ENCODE measurements at regions not wholly inside any gene's neighbourhood (a gene's known extent, or its start where the extent isn't known, plus 50 kb on each side); places are given as distances from the start of the nearest gene placed in this dataset.
"Not testable (repeated sequence)": the region's sequence is repeated elsewhere in the genome, so short reads cannot be mapped to it uniquely, and the experiment has no call there.

DNA sequence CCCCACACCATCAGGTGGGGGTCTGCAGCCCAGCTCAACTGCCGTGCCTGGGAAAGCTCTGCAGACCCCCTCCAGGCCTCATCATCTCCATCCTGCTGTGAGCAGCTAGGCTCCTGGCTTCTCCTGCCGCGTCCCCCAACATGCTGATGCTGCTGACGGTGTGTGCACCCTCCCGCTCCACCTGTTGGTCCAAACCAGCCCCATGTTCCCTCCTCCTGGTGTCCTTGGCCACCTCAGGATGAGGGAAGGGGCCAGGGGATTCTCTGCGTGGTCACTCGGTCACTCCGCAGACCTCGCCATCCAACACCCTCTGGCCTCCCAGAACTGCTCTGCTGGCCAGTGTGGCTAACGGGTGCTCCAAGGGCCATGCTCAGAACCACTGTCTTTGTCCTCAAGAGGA is 368.6 kb downstream of the FOXL1 start:
- FAIRE-seq (no peak), DNase-seq (ENCODE audit: insufficient read length) (no peak)
- no peak for TF ChIP-seq POLR2AphosphoS5 (IDR thresholded peaks at IDR 0.05; ENCODE audit: low read depth, low read length)
- TF ChIP-seq TAF1 (IDR thresholded peaks at IDR 0.05; ENCODE audit: borderline replicate concordance, low read depth, low read length) = no peak
- no peak for TF ChIP-seq POLR2A (IDR thresholded peaks at IDR 0.05; ENCODE audit: low read depth, low read length)

DNA sequence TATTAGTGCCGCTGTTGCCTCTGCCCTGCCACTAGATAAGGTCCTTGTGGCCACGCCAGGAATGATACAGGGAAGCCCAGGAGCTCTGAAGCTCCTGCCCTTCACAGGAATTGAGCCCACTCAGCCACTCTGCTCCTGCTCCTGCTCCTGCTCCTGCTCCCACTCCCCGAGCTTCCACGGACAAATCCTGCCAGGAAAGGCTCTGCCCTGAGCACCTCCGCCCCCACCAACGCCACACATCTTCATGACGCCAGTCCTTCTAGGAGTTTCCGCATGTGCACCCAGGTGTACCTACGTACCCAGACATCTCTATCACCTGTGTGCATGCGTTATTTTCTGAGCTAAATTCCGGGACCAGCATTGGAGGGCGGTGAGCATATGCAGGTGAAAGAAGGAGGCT is 369.1 kb downstream of the C16orf95 start:
- FAIRE-seq = no peak
- no peak for TF ChIP-seq TAF1 (IDR thresholded peaks at IDR 0.05; ENCODE audit: borderline replicate concordance, low read depth, low read length)
- no peak for TF ChIP-seq POLR2AphosphoS5 (IDR thresholded peaks at IDR 0.05; ENCODE audit: low read depth, low read length)
- no peak for TF ChIP-seq POLR2A (IDR thresholded peaks at IDR 0.05; ENCODE audit: low read depth, low read length)
- no peak for DNase-seq (ENCODE audit: insufficient read length)

DNA sequence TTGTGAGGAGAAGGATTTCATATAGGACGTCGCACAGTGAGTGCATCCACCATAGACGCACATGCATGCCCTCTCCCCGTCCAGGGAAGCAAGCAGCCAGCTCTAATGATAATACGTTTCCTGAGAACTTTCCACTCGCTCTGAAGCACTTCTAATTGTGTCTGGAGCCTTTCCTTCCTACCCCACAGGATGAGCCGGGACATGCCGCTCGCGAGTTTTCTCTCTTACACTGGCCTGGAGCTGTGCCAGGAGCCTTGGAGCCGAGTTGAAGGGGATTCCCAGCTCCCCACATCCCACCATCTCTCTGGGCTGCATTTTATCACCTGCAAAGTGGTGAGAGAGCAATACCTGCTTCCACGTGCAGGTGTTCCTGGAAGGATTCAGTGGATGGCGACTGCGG is 368.1 kb downstream of the C16orf95 start:
- TF ChIP-seq POLR2A (IDR thresholded peaks at IDR 0.05; ENCODE audit: low read depth, low read length) (no peak), POLR2AphosphoS5 (IDR thresholded peaks at IDR 0.05; ENCODE audit: low read depth, low read length) (no peak), TAF1 (IDR thresholded peaks at IDR 0.05; ENCODE audit: borderline replicate concordance, low read depth, low read length) (no peak)
- no peak for FAIRE-seq
- no peak for DNase-seq (ENCODE audit: insufficient read length)

DNA sequence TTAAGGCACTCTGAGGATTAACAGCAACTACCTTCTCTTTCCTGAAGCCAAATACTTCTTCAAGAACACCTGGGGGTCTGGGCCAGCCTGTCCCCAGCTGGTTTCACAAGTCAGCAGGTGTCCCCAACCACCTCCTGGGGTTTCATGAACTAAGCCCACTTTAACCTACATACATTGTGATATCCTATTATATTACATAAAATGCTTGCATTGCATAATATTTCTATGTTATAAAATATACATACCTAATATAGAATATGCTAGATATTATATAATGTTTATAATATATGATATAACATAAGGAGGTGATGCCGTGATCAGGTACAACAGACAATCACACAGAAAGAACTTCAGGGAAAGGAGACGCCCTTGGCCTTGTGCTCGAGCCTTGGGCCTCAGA is 367.6 kb downstream of the C16orf95 start:
- TF ChIP-seq POLR2A (IDR thresholded peaks at IDR 0.05; ENCODE audit: low read depth, low read length) (no peak), POLR2AphosphoS5 (IDR thresholded peaks at IDR 0.05; ENCODE audit: low read depth, low read length) (no peak), TAF1 (IDR thresholded peaks at IDR 0.05; ENCODE audit: borderline replicate concordance, low read depth, low read length) (no peak)
- DNase-seq (ENCODE audit: insufficient read length) (no peak), FAIRE-seq (no peak)

DNA sequence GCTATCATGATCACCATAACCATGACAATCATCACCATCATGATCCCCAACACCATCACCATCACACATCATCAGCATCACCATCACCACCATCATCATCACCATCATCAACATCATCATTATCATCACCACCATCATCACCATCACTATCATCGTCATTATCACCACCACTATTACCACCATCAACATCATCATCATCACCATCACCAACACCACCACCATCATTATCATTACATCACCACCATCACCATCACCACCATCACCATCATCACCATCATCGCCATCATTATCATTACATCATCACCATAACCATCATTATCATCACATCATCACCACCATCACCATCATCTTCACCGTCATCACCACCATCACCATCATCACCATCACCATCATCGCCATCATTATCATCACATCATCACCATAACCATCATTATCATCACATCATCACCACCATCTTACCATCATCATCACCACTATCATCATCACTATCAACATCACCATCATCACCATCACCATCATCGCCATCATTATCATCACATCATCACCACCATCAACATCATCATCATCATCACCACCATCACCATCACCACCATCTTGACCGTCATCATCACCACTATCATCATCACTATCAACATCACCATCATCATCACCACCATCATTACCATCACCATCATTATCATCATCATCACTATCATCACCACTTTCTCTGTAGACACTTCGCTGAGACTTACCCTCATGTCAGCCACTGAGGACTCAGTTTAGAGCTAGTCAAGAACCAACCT is 366.0 kb downstream of the C16orf95 start:
- FAIRE-seq = peak; percentile 62

DNA sequence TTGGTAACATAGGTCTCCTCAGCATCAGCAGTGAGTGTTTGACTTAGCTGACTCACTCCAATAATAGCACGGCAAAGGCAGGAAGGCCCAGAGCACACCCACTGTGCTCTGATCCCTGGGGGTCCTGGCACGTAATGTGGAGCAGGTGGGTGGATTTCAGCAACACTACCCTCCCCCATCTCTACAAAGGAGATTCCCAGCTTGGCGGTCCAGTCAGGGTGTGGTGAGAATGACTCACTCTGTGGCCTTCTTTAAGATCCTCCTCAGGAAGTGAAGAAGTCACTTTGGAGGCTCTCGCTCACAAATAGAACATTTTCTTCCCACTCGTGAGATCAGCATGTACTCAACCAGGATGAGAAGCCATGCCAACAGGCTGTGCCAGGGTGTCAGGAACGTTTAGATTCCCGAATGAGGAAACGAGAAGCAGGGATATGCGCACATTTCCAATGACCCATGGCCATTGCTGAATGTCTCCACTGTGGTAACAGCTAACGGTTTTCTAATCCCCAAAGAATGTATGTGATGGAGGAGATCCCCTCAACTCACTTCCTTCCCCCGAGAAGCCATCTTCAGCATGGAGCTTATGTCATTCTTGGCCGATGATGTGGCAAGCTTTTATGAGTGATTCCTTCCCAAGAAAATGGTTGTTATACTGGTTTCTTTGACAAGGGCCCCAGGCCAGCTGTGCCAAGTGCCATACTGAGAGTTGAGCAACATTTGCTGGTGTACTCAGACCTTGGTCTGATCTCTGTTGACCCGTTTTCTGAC is 365.2 kb downstream of the C16orf95 start:
- DNase-seq (ENCODE audit: insufficient read length) = no peak
- FAIRE-seq = no peak
- no peak for TF ChIP-seq TAF1 (IDR thresholded peaks at IDR 0.05; ENCODE audit: borderline replicate concordance, low read depth, low read length)
- no peak for TF ChIP-seq POLR2AphosphoS5 (IDR thresholded peaks at IDR 0.05; ENCODE audit: low read depth, low read length)
- TF ChIP-seq POLR2A (IDR thresholded peaks at IDR 0.05; ENCODE audit: low read depth, low read length) = no peak

More for the DNA sequence above, 366.0 kb downstream of the C16orf95 start:
- TF ChIP-seq TAF1 (IDR thresholded peaks at IDR 0.05; ENCODE audit: borderline replicate concordance, low read depth, low read length) = no peak
- no peak for TF ChIP-seq POLR2AphosphoS5 (IDR thresholded peaks at IDR 0.05; ENCODE audit: low read depth, low read length)
- no peak for TF ChIP-seq POLR2A (IDR thresholded peaks at IDR 0.05; ENCODE audit: low read depth, low read length)
- no peak for DNase-seq (ENCODE audit: insufficient read length)

DNA sequence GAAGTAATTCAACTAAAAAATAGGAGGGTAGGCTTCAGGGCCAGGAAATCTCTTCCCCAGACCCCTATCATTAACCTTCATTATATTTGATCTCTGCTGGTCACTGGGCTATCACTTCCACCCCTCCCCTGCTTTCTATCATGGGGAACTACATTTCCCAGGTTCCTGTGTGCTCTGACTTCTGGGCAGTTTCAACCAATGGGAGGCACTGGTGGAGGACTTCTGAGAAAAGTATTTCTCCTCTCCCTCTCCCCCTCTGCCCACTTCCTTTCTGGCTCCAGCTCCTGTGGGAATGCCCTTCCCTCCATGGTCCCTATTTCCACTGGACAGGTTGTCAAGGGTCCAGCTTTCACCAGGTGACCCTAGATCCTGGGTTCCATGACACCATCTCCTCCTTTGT is 364.4 kb downstream of the C16orf95 start:
- no peak for FAIRE-seq
- TF ChIP-seq POLR2AphosphoS5 (IDR thresholded peaks at IDR 0.05; ENCODE audit: low read depth, low read length) (no peak), POLR2A (IDR thresholded peaks at IDR 0.05; ENCODE audit: low read depth, low read length) (no peak), TAF1 (IDR thresholded peaks at IDR 0.05; ENCODE audit: borderline replicate concordance, low read depth, low read length) (no peak)
- DNase-seq (ENCODE audit: insufficient read length) = no peak

DNA sequence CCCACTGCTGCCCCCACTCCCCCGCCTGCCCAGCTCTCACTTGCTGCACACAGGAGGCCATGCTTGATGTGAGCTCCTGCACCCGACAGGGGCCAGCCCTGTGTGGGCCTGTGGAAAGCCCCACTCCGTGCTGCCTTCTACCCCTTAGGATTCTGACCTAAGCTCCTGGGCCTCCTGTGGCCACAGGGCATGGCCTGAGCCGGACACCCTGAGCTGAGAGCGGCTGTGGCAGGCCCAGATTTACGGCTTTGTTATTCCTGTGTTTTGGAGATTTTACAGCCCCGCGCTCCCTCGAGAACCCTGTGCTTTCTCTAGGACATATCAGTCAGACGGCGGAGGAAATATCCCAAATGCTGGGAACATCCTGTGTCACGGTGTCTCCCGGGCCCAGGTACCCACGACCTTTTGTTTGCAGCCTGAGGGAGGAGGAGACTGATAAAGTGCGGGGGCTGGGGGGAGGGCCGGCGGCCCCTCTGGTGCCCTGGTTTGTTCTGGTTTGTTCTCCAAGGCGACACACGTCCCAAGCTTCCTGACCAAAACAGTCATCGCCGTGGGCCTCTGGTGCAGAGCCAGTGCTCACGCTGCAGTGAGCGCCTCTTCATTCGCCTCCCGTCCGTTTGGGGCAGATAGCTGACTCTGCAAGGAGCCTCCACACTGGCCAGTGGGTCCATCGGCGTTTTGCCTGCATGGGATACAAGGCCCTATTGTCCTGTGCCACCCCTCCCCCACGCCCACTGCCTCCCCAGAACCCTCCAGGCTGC is 363.4 kb downstream of the C16orf95 start:
- DNase-seq (ENCODE audit: insufficient read length) (no peak), FAIRE-seq (no peak)
- TF ChIP-seq POLR2AphosphoS5 (IDR thresholded peaks at IDR 0.05; ENCODE audit: low read depth, low read length) (no peak), TAF1 (IDR thresholded peaks at IDR 0.05; ENCODE audit: borderline replicate concordance, low read depth, low read length) (no peak), POLR2A (IDR thresholded peaks at IDR 0.05; ENCODE audit: low read depth, low read length) (no peak)

DNA sequence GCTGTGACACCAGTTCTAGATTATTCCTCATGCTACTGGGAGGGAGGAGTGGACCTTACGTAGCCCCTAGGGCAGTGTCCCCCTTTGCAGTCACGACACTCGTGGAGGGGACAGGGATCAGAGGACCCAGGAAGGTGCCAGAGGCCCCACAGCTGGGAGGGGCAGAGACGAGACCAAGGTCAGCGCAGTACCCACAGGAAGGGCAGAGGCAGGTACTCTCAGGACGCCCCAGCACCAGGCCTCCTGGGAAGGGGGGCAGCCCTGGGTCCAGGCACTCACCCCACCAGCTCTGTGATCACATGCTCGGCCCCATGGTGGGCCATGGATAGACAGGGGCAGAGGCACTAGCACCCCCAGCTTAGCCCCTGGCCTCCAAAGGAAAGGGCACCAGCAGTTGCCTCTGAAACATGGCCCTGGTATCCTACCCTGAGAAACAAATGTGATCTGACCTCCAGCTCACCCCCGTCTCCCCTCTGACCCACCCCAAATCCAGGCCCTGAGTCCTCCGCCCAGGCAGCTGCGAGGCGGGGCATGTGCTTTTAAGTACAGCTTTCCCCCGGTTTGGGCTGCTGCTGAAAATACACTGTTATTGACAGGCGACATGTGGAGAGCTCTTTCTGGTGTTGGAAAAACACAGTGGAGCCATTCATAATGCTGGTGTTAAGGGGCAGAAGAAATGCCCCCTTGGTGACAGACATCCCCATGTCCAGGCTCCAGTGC is 361.9 kb downstream of the C16orf95 start:
- no peak for FAIRE-seq

DNA sequence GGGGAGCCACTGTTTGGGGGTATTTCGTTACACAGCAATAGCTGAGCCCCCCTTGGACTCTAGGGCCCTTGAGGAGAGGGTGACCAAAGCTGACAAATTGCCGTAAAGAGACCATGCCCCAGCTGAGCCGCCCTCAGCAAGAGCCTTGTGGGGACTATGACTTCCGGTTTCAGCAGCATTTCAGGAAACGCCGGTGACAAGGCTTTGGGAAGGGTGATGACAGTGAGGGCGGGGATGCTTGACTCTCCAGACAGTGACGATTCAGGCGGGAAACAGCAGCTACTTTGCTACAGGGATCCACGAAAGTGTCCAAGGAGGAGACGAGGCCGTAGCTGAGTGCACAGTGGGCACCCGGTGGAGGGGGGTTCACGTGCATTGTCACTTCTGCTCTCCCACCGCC is 360.8 kb downstream of the C16orf95 start:
- FAIRE-seq (no peak), DNase-seq (ENCODE audit: insufficient read length) (no peak)
- TF ChIP-seq TAF1 (IDR thresholded peaks at IDR 0.05; ENCODE audit: borderline replicate concordance, low read depth, low read length) (no peak), POLR2A (IDR thresholded peaks at IDR 0.05; ENCODE audit: low read depth, low read length) (no peak), POLR2AphosphoS5 (IDR thresholded peaks at IDR 0.05; ENCODE audit: low read depth, low read length) (no peak)

More for the DNA sequence above, 361.9 kb downstream of the C16orf95 start:
- DNase-seq (ENCODE audit: insufficient read length) = no peak
- TF ChIP-seq TAF1 (IDR thresholded peaks at IDR 0.05; ENCODE audit: borderline replicate concordance, low read depth, low read length) (no peak), POLR2AphosphoS5 (IDR thresholded peaks at IDR 0.05; ENCODE audit: low read depth, low read length) (no peak), POLR2A (IDR thresholded peaks at IDR 0.05; ENCODE audit: low read depth, low read length) (no peak)

DNA sequence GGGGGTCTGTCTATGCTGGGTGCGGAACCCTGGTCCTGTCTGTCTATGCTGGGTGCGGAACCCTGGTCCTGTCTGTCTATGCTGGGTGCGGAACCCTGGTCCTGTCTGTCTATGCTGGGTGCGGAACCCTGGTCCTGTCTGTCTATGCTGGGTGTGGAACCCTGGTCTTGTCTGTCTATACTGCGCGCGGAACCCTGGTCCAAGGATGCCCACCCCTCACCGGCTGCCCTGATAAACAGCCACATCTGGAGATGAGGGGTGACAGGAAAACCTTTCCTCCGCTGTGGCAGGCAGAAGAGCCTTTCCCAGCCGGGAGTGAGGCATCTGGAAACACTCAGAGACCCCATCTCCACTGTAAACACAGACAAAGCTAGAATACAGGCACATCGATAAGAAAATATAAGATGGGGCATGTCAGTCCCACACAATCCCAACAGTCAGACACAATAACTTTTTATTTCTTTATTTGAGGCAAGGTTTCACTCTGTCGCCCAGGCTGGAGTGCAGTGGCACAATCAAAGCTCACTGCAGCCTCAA is 359.5 kb downstream of the C16orf95 start:
- DNase-seq (ENCODE audit: insufficient read length); FAIRE-seq: not testable (repeated sequence)

Data from GM12892 (cell line).